ENCODE measurements at regions not wholly inside any gene's neighbourhood (a gene's known extent, or its start where the extent isn't known, plus 50 kb on each side); places are given as distances from the start of the nearest gene placed in this dataset.

DNA sequence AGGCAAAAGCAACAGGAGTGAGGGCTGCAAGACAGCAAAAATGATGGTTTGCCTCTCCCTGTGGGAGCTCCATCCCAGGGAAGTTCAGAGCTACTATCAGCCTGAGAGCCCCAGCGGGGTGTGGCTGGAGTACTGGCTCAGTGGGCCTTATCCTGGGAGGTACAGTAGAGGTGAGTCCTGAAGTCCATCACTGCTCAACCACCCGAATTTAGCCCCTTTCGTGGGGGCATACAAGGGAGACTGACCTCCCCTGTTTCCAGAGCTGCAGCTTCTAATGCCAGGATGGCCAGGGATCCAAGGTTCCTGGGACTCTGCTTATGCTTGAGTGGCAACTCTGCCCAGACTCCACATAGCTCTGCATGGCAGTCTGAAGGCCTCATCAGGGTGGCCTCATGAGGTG, 617.8 kb downstream of the MMUT start:
- TF ChIP-seq POLR2AphosphoS5 (IDR thresholded peaks at IDR 0.05), result no peak
- TF ChIP-seq, protein P1, sequence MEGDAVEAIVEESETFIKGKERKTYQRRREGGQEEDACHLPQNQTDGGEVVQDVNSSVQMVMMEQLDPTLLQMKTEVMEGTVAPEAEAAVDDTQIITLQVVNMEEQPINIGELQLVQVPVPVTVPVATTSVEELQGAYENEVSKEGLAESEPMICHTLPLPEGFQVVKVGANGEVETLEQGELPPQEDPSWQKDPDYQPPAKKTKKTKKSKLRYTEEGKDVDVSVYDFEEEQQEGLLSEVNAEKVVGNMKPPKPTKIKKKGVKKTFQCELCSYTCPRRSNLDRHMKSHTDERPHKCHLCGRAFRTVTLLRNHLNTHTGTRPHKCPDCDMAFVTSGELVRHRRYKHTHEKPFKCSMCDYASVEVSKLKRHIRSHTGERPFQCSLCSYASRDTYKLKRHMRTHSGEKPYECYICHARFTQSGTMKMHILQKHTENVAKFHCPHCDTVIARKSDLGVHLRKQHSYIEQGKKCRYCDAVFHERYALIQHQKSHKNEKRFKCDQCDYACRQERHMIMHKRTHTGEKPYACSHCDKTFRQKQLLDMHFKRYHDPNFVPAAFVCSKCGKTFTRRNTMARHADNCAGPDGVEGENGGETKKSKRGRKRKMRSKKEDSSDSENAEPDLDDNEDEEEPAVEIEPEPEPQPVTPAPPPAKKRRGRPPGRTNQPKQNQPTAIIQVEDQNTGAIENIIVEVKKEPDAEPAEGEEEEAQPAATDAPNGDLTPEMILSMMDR (IDR thresholded peaks at IDR 0.05), result no peak
